HG02852 (cell line): ENCODE measurements at regions not wholly inside any gene's neighbourhood (a gene's known extent, or its start where the extent isn't known, plus 50 kb on each side); places are given as distances from the start of the nearest gene placed in this dataset.
"Not testable (repeated sequence)": the region's sequence is repeated elsewhere in the genome, so short reads cannot be mapped to it uniquely, and the experiment has no call there.

Source experiments
- ATAC-seq: cut with Tn5 transposase; IDR thresholded peaks from one replicate; pipeline ENCODE4 v1.9.1; 2021; ENCODE audit warnings: mild to moderate bottlenecking, moderate library complexity; ENCODE audit not compliant: unreplicated experiment

DNA sequence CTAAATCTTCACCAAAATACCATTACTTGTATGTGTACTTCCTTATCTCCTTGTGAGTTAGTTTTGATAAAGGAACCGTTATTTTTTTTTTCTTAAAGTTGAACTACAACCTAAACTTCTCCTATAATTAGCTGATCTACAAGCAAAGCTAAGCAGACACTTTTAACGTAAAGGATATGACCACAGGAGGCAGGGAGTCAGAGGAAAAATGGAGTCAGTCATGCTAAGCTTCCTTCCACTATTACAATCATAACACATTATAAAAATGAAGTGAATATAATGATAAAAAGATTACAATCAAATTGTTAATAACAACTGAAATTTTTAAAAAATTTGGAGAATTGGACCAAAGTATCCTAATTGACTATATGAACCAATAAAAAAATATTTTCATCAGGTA is 892.6 kb downstream of the KCNT2 start:
- ATAC-seq = no peak

DNA sequence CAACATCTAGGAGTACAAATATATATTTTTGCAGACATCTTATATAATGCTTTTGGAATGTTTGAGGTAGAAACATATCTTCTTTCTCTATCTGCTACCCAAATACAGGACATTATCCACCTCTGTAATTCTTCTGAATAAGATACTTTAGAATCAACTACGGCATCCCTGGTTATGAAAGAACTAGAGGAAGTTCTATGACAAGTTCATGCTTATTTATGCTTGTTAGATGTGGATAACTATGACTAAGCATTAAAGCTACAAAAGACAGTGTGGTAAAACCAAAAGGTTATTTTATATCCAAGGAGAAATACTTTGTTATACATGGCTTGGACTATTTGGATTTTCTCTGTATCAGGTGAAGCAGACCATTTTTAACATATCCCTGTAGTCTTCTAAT is 894.0 kb downstream of the KCNT2 start:
- no peak for ATAC-seq

DNA sequence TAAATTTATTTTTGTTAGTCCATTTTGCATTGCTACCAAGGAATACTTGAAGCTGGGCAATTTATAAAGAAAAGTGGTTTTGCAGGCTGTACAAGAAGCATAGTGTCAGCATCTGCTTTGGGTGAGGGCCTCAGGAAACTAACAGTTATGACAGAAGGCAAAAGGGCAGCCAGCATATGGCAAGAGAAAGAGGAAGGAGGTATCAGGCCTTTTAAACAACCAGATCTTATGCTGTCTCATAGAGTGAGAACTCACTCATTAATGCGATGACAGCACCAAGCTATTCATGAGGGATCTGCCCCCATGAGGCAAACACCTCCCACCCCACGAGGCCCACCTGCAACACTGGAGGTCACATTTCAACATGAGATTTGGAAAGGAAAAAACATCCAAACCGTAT is 898.4 kb downstream of the KCNT2 start:
- no peak for ATAC-seq

DNA sequence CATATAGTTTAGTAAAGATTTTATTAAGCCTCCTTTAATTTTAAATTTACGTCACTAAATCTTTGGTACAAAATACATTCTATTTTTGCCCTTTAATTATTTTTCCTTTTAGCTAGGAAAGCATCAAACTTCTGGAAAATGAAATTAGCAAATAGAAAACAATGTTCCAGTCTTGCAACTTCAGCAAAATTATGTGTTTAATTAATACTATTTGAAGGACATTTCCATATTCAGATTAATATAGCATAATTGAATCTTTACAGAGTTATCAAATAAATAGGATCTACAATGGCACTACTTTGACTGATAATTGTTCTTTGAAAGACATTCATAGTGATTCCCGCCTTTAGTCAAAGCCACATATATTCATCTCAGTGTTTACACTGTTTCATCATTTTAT is 904.2 kb downstream of the KCNT2 start:
- no peak for ATAC-seq

DNA sequence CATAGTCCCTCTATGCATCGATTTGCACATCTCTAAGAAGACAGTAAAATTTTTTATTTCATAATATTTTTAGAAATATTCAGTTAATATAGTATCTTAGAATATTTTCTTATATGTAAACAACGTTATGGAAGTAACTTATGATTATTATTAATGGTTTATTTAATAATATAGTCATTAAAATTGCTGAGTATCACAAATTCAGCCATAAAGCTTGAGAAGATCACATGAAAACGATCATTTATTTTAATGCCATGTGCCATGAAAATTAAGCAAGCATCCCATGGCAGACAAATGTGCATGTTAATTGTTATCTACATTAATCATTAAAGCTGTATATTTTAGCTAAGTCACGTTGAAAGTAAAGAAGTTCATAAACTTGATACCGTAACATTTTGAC is 907.1 kb downstream of the KCNT2 start:
- no peak for ATAC-seq

DNA sequence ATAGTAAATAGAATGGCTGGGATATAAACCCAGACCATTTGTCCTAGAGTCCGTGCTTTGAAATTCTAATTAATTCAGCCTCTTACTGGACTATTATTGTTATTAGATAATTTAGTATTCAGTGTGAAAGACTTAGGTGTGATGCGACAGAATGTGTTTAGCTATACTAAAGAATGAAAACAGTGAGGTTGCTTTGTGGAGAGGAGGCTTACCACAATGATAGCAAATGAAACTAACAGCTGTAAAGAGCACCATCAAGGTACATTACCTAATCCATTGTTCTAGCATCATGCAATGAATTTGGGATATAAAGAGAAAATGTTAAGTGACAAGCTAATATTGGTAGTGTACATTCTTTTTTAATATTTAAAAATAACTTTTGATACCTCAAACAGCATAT is 911.1 kb downstream of the KCNT2 start:
- ATAC-seq = peak; percentile 100

DNA sequence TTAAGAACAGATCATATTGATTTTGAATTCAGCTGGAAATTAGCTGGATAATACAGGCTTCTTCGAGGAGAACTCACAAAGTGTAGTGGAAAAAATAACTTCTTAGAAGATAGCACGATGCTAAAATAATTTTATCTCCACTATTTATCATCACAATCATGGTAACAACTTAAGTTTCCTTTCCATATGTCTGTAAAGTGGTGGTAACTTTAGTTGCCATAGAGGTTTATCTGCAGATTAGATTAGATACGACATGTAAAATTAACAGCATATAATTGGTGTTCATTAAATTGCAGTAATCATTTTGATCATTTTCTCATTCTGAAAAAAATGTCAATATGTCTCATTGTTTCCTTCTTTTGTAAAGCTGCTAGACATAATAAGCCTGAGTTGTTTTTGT is 921.5 kb downstream of the KCNT2 start:
- ATAC-seq = no peak

DNA sequence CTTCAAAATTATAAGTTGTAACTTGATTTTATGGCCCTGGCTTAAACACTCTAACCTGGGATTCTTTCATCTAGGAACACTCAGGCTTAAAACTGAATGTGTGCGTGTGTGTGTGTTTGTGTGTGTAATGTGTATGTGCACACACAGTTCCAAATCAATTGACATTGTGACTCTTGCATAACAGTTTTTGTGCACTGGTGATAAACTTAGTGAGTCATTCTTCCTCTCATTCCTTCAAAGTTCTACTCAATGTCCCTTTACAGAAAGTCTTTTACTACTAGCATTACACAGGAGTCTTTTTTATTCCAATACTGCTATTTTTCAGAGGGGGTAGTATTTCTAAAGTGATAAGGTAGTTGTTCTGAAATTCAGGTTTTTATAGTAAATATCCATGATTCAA is 943.6 kb downstream of the KCNT2 start:
- ATAC-seq = no peak

DNA sequence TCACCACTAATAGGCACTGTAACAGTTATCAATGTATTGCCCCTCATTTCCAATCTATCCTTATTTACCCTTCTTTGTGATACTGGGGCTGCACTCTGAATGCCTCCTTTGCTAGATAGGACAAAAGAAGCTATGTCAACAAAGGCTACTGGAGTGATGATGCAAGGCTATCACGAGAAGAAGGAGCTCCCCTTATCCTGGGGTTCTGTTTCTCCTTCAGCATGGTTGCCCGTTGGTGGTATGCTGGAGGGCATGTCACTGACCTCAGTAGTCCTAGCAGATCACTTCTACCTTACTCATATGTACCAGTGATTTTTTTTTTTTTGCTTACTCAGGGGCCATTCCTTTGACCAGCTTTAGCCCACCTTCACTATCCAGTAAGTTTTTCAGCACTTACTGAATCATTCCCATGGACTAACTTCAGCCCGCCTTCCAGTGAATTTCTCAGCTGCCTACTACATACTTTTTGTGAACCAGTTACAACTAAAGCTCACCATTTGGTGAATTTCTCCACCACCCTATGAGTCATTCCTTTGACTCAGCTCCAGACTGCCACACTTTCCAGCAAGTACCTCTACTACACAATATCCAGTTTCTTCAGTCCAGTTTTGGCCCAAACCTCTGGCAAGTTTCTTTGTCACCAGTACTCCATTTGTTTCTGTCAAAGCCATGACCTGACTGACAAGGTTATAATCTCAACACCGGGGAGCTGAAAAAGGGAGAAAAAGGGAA is 944.5 kb downstream of the KCNT2 start:
- no peak for ATAC-seq

DNA sequence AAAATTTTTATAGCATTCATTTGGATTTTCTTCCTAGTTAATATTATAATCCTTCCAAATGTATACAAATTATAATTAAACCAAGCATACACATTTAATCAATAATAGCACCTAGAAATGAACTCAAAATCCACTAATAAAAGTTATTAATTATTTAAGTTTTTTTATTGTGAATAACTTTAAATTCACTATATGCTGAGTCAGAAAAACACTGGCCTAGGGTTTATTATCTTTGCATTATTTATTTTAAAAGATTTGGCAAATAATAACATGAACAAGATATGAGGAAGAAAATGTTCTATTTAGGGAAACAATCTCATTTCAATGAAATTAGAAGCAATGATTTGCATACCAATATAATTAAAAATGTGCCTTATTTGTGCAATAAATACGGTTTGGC is 951.5 kb downstream of the KCNT2 start:
- ATAC-seq = no peak

DNA sequence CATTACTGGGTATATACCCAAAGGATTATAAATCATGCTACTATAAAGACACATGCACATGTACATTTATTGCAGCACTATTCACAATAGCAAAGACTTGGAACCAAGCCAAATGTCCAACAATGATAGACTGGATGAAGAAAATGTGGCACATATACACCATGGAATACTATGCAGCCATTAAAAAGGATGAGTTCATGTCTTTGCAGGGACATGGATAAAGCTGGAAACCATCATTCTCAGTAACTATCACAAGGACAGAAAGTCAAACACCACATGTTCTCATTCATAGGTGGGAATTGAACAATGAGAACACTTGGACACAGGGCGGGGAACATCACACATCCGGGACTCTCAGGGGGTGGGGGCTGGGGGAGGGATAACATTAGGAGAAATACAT is 959.4 kb downstream of the KCNT2 start:
- ATAC-seq = not testable (repeated sequence)

DNA sequence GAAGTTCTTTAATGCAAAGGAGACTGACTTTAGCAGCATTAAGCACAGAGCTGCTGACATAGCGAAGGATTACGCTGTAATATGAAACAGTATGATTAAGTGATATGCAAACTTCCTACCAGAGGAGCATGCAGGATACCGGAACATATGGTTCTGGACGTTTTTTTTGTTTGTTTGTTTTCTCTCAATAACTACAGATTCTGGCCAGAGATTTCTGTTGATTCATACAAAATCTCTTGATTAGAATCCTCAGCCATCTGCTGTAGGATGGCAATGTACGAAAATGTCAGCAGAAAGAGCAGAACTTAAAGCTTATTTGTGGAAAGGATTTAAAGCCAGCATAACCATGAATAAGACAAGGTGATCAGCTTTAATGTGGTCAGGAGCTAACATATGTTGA is 970.7 kb downstream of the KCNT2 start:
- no peak for ATAC-seq

DNA sequence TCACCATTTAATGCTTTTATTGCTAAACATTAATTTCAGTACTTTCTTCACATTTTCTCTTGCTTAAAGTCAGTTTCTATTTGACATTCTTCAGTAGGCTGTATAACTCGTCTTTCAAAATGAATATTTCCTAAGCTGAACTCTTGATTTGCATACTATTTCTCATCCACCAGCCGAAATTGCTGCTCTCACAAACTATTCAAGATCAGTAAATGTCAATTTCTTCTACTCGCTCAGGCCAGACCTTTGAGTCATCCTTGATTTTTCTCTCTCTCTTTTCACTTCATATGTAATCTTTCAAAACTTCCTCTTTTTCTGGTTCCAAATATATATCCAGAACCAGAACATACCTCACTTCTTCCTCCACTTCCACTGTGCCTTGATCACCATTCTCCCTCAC is 990.0 kb downstream of the KCNT2 start:
- peak; percentile 44 for ATAC-seq

DNA sequence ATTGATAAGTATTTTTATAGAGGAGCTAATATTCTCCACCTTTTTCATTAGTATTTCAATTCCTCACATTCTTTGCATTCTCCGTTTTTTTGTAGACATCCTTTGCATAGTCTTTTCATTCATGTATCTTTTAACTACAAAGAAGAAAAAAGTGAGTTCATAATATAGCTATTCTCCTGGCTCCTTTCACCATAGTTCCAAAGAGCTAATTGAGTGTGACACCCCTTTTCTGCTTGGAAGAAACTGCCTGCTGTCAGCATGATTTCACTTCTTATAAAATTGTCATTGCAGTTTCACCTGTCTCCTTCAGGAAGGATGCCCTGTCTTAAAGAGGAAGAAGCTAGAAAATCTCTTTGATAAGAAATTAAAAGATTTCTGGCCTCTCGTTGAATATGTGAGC is 991.1 kb downstream of the KCNT2 start:
- ATAC-seq = no peak

DNA sequence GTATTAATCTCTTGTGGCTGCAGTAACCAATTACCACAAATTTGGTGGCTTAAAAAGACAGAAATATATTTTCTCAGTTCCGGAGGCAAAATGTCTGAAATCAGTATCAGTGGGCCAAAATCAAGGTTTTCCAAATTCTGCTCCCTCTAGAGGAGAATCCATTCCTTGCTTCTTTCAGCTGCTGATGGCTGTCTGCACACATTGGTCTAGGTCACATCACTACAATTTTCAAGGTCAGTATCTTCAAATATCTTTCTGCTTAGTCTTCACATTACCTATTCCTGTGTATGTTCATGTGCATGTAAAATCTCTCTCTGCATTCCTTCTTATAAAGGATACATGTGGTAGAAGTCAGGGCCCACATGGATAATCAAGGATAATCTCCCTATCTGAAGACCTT is 999.4 kb downstream of the KCNT2 start:
- ATAC-seq = no peak

DNA sequence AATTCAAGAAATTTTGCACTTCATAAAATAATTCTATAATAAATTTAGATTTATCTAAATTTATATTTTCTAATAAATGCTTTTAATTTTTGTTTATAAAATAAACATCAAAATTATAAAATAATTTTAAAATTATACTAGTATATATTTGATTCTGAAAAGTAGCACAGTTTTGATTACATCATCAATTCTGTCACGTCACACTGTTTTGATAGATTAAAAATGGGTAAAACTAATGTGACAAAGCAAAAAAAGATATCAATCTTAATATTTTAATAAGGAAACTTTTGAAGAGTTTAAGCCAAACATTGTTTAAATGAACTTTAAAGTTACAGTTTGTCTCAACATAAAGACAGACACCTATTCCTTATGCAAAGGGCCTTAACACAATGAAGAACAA is 1001.8 kb downstream of the KCNT2 start:
- no peak for ATAC-seq

DNA sequence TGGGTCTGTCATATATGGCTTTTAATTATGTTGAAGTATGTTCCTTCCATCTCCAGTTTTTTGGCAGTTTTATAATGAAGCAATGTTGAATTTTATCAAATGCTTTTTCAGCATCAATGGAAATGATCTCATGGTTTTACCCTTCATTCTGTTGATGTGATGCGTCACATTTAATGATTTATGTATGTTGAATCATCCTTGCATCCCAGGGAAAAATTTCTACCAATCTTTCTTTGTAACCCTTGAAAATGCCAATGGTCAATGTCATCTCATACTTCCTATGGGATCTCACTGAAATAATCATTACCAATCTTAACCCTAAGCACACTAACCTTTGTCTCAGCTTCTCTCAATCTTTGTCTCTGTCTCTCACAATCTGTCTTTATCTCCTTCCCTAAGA is 1004.0 kb downstream of the KCNT2 start:
- no peak for ATAC-seq

DNA sequence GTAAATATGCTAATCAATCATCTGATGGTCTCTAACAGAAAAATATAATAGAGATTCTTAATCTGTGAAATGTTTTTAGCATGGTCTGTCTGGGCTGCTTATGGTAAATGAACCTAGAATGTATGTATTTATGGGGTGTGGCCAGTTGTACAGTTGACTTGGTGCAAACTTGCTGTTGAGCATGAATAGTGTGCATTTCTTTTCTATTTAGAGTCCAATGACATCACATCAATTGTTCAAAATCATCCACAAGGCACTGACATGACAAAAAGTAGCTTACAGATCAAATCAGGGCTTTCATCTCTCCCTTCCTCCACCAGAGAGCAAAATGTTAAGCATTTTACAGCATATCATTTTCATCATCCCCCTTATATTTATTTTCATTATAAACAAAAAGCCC is 1010.3 kb downstream of the KCNT2 start:
- ATAC-seq = no peak

DNA sequence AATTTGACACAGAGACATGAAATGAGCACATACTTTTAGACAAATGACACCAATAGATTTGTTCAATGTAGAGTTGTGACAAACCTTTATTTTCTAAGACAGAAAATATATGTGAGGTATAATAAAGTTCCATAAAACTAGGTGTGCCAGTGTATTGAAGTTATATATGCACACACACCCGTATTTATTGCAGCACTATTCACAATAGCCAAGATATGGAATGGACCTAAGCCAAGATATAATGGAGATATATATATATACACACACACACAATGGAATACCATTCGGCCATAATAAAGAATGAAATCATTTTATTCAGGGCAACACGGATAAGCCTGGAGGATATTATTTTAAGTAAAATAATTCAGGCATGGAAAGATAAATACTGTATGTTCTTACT is 1013.5 kb downstream of the KCNT2 start:
- no peak for ATAC-seq

DNA sequence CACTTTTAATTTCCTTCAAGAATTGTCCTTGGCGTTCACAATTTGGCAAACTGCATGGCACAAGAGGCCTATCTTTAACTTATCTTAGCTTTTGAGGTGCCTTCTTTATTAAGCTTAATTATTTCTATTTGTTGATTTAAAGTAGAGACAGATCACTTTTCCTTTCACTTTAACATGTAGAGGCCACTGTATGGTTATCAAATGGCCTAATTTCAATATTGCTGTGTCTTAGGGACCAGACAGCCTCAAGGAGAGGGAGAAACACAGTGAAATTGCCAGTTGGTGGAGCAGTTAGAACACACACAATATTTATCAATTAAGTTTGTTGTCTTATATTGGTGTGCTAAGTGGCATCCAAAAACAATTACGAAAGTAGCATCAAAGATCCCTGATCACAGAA is 1013.9 kb downstream of the KCNT2 start:
- ATAC-seq = no peak

DNA sequence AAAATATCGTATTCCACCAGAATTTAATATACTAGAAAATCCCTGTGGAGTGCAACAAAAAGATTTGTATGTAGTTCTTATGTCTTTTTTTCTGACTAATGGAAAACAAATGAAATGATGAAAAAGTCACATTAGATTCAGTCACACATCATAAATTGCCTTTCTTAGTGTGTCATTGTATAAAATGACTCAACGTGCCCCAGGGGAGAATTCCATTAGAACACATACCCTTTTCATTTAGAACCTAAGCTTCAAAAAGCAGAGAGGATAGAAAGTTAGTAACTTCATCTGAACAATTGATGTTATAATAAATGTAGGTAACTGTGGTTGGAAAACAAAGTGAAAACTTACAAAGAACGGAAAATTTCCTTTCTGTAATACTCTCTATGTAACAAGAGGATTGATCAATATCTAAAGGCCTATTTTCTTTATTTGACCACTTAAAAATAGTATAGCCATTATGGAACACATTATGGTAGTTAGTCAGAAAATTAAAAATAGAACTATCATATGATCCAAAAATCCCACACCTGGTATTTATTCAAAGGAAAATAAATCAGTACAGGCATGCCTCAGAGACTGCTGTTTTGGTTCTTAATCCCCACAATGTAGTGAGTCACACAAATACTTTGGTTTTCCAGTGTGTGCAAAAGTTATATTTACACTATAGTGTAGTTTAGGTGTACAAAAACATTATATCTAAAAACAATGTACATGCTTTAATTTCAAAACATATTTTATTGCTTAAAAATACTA is 1016.1 kb downstream of the KCNT2 start:
- no peak for ATAC-seq

DNA sequence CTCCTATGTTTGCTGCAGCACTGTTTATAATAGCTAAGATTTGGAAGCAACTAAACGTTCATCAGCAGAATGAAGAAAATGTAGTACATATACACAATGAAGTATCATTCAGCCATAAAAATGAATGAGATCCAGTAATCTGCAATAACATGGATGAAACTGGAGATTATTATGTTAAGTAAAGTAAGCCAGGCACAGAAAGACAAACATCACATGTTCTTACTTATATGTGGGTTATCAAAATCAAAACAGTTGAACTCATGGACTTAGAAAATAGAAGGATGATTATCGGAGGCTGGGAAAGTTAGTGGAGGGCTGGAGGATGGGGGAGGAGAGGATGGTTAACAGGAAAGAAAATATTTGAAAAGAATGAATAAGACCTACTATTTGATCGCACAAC is 1017.6 kb downstream of the KCNT2 start:
- ATAC-seq = no peak
